C4-2B (cell line): ENCODE measurements at regions not wholly inside any gene's neighbourhood (a gene's known extent, or its start where the extent isn't known, plus 50 kb on each side); places are given as distances from the start of the nearest gene placed in this dataset.

Experiments
- H3K27ac ChIP-seq: fragments of 450-650 bp; 2 replicates; pipeline ENCODE4 v1.5.1; 2017
- ZFX ChIP-seq: fragments of 450-650 bp; IDR thresholded peaks from 2 replicates; pipeline ENCODE4 v1.6.1; 2017
- TF ChIP-seq, protein P1 (sequence below): fragments of 450-650 bp; conservative IDR thresholded peaks from 2 replicates; pipeline ENCODE4 v1.5.1; 2017; ENCODE audit warnings: mild to moderate bottlenecking

DNA sequence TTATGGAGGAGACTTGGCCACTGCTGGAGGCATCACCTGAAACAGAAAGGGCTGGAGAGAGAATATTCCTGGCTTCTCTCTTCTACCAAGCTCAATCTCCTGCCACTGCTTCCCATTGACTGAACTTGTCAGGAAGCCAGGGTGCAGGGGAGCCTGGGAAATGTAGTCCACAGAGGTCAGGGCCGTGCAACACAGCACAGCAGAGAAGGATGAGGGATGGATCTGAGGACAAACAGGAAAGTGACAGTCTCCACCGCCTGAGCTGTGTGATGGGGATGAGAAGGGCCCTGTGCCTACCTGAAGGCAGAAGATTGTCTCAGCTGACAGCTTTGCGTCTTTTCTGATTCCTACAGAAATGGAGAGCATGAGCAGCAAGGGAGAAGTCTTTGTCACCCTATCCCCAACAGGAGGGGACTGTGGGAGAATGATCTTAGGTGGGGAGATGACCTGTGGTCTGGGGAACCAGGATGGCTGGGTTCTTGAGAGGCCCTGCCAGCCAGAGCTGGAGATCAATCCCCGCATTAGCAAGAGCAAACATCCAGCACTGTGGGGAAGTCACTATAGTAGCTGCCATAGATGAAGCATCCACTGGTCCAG is 114.2 kb downstream of the SNX5 start:
- H3K27ac ChIP-seq: no peak overlapping the region
- TF ChIP-seq, protein P1, sequence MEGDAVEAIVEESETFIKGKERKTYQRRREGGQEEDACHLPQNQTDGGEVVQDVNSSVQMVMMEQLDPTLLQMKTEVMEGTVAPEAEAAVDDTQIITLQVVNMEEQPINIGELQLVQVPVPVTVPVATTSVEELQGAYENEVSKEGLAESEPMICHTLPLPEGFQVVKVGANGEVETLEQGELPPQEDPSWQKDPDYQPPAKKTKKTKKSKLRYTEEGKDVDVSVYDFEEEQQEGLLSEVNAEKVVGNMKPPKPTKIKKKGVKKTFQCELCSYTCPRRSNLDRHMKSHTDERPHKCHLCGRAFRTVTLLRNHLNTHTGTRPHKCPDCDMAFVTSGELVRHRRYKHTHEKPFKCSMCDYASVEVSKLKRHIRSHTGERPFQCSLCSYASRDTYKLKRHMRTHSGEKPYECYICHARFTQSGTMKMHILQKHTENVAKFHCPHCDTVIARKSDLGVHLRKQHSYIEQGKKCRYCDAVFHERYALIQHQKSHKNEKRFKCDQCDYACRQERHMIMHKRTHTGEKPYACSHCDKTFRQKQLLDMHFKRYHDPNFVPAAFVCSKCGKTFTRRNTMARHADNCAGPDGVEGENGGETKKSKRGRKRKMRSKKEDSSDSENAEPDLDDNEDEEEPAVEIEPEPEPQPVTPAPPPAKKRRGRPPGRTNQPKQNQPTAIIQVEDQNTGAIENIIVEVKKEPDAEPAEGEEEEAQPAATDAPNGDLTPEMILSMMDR: no peak
- TF ChIP-seq ZFX: no peak

DNA sequence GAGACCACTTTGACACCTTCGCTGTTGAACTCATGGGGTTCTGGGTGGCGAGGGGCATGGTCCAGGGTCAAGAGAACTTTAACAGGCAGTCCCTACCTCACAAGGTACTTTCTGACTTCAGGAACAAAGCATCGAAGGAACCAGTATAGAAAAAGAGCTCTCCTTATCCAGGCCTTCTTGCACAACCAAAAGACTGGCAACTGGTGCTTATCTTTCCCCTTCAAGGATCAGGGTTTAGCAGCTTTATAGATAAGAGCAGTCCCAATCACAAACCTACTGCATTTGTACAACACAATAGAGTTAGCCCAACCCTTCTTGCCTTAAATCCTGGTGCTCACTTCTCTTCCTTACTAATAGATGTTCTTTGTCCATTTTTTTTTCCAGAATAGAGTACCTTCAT is 116.3 kb downstream of the SNX5 start:
- TF ChIP-seq ZFX: no peak
- TF ChIP-seq, protein P1: no peak
- no peak overlapping the region for H3K27ac ChIP-seq

DNA sequence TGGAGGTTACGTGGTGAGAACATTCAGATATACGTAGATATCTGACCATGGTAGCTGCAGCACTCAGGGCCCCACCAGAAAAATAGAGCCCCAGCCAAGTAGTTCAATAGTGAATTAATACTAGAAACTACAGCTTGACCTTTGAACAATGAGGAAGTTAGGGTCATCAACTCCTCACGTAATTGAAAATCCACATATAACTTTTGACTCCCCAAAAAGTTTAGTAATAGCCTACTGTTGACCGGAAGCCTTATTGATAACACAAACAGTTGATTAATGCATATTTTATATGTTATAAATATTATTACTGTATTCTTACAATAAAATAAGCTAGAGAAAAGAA is 117.9 kb downstream of the SNX5 start:
- H3K27ac ChIP-seq: no peak overlapping the region
- no peak for TF ChIP-seq ZFX
- TF ChIP-seq, protein P1: no peak

DNA sequence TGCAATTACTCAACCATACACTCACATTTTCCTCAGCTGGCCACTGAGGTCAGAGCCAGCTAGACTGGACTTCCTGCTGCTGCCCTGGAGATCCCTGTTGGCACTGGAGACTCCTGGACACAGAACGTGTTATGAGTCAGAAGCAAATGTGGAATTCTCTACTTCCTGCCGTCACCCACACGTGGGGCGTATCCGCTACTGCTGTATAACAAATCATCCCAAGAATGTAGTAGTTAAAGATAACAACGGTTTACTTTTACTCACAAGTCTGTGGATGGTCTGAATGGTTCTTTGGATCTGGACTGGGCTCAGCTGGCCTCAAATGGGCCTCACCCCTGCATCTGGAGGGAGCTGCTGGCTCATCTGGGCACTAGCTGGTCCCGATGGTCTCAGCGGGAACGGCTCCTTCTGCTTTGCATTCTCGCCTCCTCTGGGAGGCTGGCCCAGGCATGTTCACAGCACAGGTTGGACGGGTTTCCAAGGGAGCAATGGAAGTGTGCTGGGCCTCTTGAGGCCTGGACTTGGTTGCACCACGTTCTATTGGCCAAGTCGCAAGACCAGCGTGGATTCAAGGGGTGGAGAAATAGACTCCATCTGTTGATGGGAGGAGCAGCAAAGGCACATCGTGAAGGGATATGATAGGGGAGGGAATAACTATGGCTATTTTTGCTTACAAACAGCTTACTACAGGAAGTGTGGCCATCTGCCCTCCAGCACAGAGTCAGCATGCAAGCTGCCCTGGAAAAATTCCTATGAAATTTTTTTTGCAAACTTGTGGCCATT is 118.5 kb downstream of the SNX5 start:
- no peak for TF ChIP-seq ZFX
- TF ChIP-seq, protein P1: no peak
- H3K27ac ChIP-seq: no peak overlapping the region

DNA sequence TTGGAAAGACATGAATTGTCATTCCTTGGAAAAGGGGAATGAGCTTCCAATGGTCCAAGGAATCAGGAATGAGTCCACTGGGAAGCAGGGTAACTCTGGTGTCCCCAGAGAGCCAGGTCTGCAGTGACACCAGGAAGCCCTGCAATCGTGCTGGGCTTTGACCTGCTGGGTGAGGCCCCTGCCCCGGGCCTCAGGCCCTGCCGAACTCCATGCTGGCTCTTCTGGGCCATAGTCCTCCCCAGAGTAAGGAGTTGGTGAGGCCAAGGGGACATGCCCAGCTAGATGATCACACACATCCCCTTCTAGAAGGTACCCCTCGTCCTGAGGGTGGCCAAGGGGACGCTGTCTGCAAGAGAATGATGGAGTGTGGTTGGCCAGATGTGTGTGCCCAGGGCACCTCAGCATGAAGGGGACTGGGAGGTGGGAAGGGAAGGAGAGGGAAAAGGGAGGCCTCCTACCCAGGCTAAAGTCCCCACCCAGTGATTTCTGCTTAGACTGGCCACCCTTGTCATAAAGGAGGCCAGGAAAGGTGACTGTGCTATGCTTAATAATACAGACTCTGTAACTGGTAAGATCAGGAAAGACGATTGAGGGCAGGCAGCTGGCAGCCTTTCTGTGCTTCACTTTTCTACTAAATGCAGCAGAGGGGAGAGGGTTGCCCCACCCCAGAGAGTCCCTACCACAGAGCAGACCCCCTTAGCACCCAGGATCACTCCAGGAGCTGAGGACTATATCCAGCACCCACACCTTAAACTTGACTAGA is 119.3 kb downstream of the SNX5 start:
- no peak overlapping the region for H3K27ac ChIP-seq
- no peak for TF ChIP-seq ZFX
- TF ChIP-seq, protein P1: no peak

DNA sequence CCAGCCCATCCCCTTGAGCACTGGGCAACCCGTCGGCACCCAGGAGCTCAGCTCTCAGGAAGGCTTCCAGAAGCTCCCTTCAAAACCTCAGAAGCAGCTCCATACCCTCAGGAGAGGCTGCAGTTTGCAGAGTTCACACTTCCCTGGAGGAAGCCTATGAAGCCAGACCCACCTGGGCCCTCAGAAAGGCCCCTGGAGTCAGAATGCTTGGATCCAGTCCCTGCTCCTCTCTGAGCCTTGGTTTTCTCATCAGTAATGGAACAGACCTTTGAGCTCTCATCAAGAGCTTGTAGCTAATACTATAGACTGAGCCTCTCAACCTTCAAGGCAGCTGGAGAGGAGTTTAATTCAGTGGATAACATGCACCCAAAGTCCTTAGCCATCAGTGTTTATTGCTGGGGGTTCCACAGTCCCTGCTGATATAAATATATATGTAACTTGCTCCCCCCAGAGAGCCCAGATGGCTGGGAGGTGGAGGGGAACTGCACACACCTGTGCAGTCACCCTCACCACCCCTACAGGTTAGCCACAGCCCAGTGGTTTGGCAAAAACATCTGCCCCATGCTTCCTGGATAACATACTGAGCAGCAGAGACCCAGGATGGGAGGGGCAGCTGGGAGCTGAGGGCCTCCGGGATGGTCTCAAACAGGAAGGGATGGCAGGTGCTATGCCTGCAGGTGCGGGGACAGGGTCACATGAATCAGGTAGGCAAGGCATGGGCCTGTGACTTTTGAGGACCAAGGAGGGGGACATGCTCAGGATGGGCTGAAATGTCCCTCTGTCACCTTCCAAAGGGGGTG is 120.1 kb downstream of the SNX5 start:
- H3K27ac ChIP-seq: no peak overlapping the region
- TF ChIP-seq ZFX: no peak
- TF ChIP-seq, protein P1: no peak
